Mesenchymal stem cell (in vitro differentiated cells and primary cell): ENCODE measurements at regions not wholly inside any gene's neighbourhood (a gene's known extent, or its start where the extent isn't known, plus 50 kb on each side); places are given as distances from the start of the nearest gene placed in this dataset.

Experiments
- DNase-seq: peaks from one replicate; pipeline ENCODE4 v3.0.0-alpha.2; 2013
- H2AFZ ChIP-seq: one replicate; pipeline ENCODE4 v1.6.1; 2013; ENCODE audit warnings: low read depth, mild to moderate bottlenecking, control low read depth, inconsistent platforms, low read length, moderate library complexity
- H2AK5ac ChIP-seq: 2 replicates; pipeline ENCODE4 v1.6.1; 2013; ENCODE audit warnings: low read length, moderate library complexity, mild to moderate bottlenecking, inconsistent platforms; ENCODE audit not compliant: severe bottlenecking
- H2BK120ac ChIP-seq: one replicate; pipeline ENCODE4 v1.6.1; 2013; ENCODE audit warnings: low read depth, mild to moderate bottlenecking, inconsistent platforms, low read length, moderate library complexity
- H2BK12ac ChIP-seq, 2 experiments: one replicate each; pipeline ENCODE4 v1.6.1; 2013; ENCODE audit warnings: inconsistent platforms in 2 of 2, low read length in 2 of 2, mild to moderate bottlenecking in 2 of 2, moderate library complexity in 2 of 2, control low read depth in 1 of 2
- H2BK15ac ChIP-seq: one replicate; pipeline ENCODE4 v1.6.1; 2013; ENCODE audit warnings: mild to moderate bottlenecking, low read depth, inconsistent platforms; ENCODE audit not compliant: poor library complexity, severe bottlenecking
- H2BK5ac ChIP-seq: 2 replicates; pipeline ENCODE4 v1.6.1; 2013; ENCODE audit warnings: low read depth, mild to moderate bottlenecking, low read length, control low read depth, inconsistent platforms; ENCODE audit not compliant: poor library complexity, severe bottlenecking
- H3K14ac ChIP-seq, 2 experiments: one replicate each; pipeline ENCODE4 v1.6.1; 2013; ENCODE audit warnings: inconsistent platforms in 2 of 2, low read length in 2 of 2, control low read depth in 1 of 2, mild to moderate bottlenecking in 1 of 2, moderate library complexity in 1 of 2
- H3K18ac ChIP-seq, 2 experiments: one replicate each; pipeline ENCODE4 v1.6.1; 2013; ENCODE audit warnings: inconsistent platforms in 2 of 2, low read length in 2 of 2, control low read depth in 1 of 2, low read depth in 1 of 2, mild to moderate bottlenecking in 1 of 2
- H3K23ac ChIP-seq, 2 experiments: one replicate each; pipeline ENCODE4 v1.6.1; 2013; ENCODE audit warnings: inconsistent platforms in 2 of 2, low read length in 2 of 2, mild to moderate bottlenecking in 2 of 2, moderate library complexity in 2 of 2, control low read depth in 1 of 2
- H3K27ac ChIP-seq: 2 replicates; pipeline ENCODE4 v1.5.1; 2013; ENCODE audit warnings: mild to moderate bottlenecking, moderate library complexity, low read length, control low read depth, inconsistent platforms; ENCODE audit not compliant: poor library complexity, severe bottlenecking
- H3K27me3 ChIP-seq, 2 experiments: 2 replicates each; pipeline versions ENCODE4 v1.6.1 to v1.7.0; 2013; ENCODE audit warnings: low read length in 2 of 2, mild to moderate bottlenecking in 2 of 2, moderate library complexity in 2 of 2, control low read depth in 1 of 2, inconsistent platforms in 1 of 2; ENCODE audit not compliant: control insufficient read depth in 1 of 2, insufficient read depth in 1 of 2
- H3K36me3 ChIP-seq, 2 experiments: 2 replicates each; pipeline versions ENCODE4 v1.6.1 to v1.7.0; 2013; ENCODE audit warnings: low read length in 2 of 2, control low read depth in 1 of 2, inconsistent platforms in 1 of 2, low read depth in 1 of 2, mild to moderate bottlenecking in 1 of 2; ENCODE audit not compliant: insufficient read depth in 2 of 2, control insufficient read depth in 1 of 2
- H3K4ac ChIP-seq, 2 experiments: one replicate each; pipeline ENCODE4 v1.6.1; 2013; ENCODE audit warnings: inconsistent platforms in 2 of 2, low read length in 2 of 2, mild to moderate bottlenecking in 2 of 2, moderate library complexity in 2 of 2, control low read depth in 1 of 2, low read depth in 1 of 2
- H3K4me1 ChIP-seq: 2 replicates; pipeline ENCODE4 v1.6.1; 2013; ENCODE audit warnings: low read depth, low read length, control low read depth; ENCODE audit not compliant: control insufficient read depth, insufficient read depth
- H3K4me2 ChIP-seq: 2 replicates; pipeline ENCODE4 v1.6.1; 2013; ENCODE audit warnings: low read length, mild to moderate bottlenecking, inconsistent platforms; ENCODE audit not compliant: poor library complexity, severe bottlenecking
- H3K4me3 ChIP-seq, 2 experiments: 2 replicates each; pipeline versions ENCODE4 v1.5.1 to v1.7.0; 2013; ENCODE audit warnings: low read length in 2 of 2, mild to moderate bottlenecking in 2 of 2, control low read depth in 1 of 2, low read depth in 1 of 2; ENCODE audit not compliant: insufficient read depth in 1 of 2
- H3K79me1 ChIP-seq: replicated peaks from 2 replicates; pipeline ENCODE4 v1.6.1; 2013; ENCODE audit warnings: mild to moderate bottlenecking, control low read depth, low read length, inconsistent platforms; ENCODE audit not compliant: poor library complexity, severe bottlenecking
- H3K9ac ChIP-seq: 2 replicates; pipeline ENCODE4 v1.7.0; 2013; ENCODE audit warnings: mild to moderate bottlenecking, low read length, moderate library complexity
- H3K9me3 ChIP-seq: 2 replicates; pipeline ENCODE4 v1.7.0; 2013; ENCODE audit warnings: mild to moderate bottlenecking, low read length; ENCODE audit not compliant: control insufficient read depth
- H4K8ac ChIP-seq: one replicate; pipeline ENCODE4 v1.6.1; 2013; ENCODE audit warnings: inconsistent platforms, mild to moderate bottlenecking, low read length, moderate library complexity
- H4K91ac ChIP-seq: one replicate; pipeline ENCODE4 v1.6.1; 2013; ENCODE audit warnings: mild to moderate bottlenecking, low read length, inconsistent platforms
- WGBS: methylation state at CpG from one replicate; pipeline ENCODE4 v1.1.7; 2013; ENCODE audit warnings: mixed read lengths; 5-methylcytosine and 5-hydroxymethylcytosine counted together

DNA sequence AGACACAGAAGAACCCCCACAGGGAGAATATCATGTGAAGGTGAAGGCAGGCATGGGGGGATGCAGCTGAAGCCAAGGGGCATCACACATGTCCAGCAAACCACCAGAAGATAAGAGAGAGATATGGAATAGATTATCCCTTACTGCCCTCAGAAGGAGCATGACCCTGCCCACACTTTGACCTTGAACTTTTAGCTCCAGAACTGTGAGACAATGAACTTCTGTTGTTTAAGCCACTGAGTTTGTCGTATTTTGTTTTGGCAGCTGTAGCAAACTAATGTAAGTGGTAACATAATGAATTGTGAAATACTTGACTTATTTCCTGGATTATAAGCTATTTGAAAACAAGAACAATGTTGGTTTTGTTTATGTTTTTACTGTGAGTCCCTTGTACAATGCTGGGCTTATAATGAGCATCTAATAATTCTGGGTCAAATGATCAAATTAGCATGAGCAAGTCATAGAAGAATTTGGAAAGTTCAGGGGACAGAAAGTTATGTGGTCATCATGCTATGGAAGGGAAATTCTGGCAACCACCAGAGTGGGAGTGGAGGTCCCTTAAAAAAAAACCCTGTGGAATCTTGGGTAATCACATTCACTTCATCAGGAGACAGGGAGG is 541.0 kb upstream of the KLHL29 start:
- H2AK5ac ChIP-seq = no peak overlapping the region
- H3K79me1 ChIP-seq = no peaks in the 10 kb centered on the region
- H2AFZ ChIP-seq = no peak overlapping the region
- H3K36me3 ChIP-seq = no peaks in the 10 kb centered on the region
- H3K14ac ChIP-seq = no peak overlapping the region
- no peak overlapping the region for H3K23ac ChIP-seq
- no peaks in the 10 kb centered on the region for H3K9me3 ChIP-seq
- no peaks in the 10 kb centered on the region for H3K4me1 ChIP-seq
- no peak overlapping the region for H2BK15ac ChIP-seq
- H4K91ac ChIP-seq = no peak overlapping the region
- H4K8ac ChIP-seq = no peak overlapping the region
- H2BK5ac ChIP-seq = no peak overlapping the region
- H3K4me3 ChIP-seq = no peak overlapping the region
- H3K27ac ChIP-seq = no peak overlapping the region
- no peak for DNase-seq
- WGBS = 70% methylated on average over 1 of the region's 1 CpG
- no peak overlapping the region for H3K9ac ChIP-seq
- H2BK120ac ChIP-seq = no peak overlapping the region
- H3K4me2 ChIP-seq = no peak overlapping the region
- H3K27me3 ChIP-seq = no peaks in the 10 kb centered on the region
- no peak overlapping the region for H3K18ac ChIP-seq
- no peak overlapping the region for H2BK12ac ChIP-seq
- H3K4ac ChIP-seq = no peak overlapping the region

DNA sequence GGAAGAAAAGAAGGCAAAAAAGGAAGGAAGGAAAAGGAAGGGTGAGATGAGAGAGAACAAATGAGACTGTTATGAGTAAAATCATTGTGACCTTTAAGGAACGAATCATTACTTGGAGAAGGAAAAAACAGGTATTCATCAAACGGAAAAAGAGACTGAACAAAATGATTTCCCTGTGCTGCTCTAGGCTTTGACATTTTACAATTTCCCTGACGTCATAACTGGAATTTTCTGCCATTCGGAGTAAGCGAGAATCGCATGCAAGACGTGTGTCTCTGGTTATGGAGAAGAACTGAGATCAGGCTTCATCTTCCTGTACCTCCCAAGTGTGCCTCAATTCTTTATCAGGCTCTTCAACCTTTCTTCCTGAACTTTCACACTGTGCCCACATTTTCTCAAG is 534.7 kb upstream of the KLHL29 start:
- H3K9me3 ChIP-seq = no peaks in the 10 kb centered on the region
- no peak overlapping the region for H2BK5ac ChIP-seq
- H3K23ac ChIP-seq = no peak overlapping the region
- no peak overlapping the region for H3K18ac ChIP-seq
- no peak overlapping the region for H4K8ac ChIP-seq
- no peak overlapping the region for H3K14ac ChIP-seq
- no peak overlapping the region for H3K4ac ChIP-seq
- H4K91ac ChIP-seq = no peak overlapping the region
- H3K9ac ChIP-seq = no peak overlapping the region
- no peak overlapping the region for H3K27ac ChIP-seq
- no peaks in the 10 kb centered on the region for H3K36me3 ChIP-seq
- no peaks in the 10 kb centered on the region for H3K27me3 ChIP-seq
- H3K79me1 ChIP-seq = no peaks in the 10 kb centered on the region
- no peak overlapping the region for H2AK5ac ChIP-seq
- WGBS = 82% methylated on average over 7 of the region's 7 CpGs
- no peak overlapping the region for H2BK120ac ChIP-seq
- H3K4me1 ChIP-seq = no peaks in the 10 kb centered on the region
- H2BK15ac ChIP-seq = no peak overlapping the region
- H3K4me3 ChIP-seq = no peak overlapping the region
- no peak overlapping the region for H2AFZ ChIP-seq
- no peak overlapping the region for H2BK12ac ChIP-seq
- H3K4me2 ChIP-seq = no peak overlapping the region
- DNase-seq = no peak

DNA sequence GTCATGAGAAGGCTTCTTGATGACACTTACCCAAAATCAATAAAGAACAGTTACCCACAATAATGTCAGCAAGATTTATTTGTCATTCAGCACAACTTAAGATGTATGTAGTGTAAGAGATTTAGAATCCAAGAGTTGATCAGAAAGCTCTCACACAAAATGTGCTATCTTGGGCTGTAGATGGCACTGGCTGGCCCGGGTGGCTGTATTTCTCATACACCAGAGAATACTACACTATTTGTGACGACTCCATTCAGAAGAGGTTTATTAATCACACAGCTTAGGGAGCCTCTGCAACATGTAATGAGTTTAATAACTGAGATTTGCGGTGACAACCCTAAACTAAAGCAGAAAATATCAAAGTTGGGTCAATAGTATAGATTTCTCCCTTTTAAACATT is 530.4 kb upstream of the KLHL29 start:
- H3K27ac ChIP-seq = no peak overlapping the region
- no peaks in the 10 kb centered on the region for H3K79me1 ChIP-seq
- H2BK120ac ChIP-seq = no peak overlapping the region
- H4K8ac ChIP-seq = no peak overlapping the region
- no peak overlapping the region for H2BK15ac ChIP-seq
- H3K36me3 ChIP-seq = no peaks in the 10 kb centered on the region
- no peak overlapping the region for H3K4me3 ChIP-seq
- no peak overlapping the region for H3K4me2 ChIP-seq
- H3K18ac ChIP-seq = no peak overlapping the region
- H2BK5ac ChIP-seq = no peak overlapping the region
- H2AK5ac ChIP-seq = no peak overlapping the region
- no peak overlapping the region for H3K4ac ChIP-seq
- no peaks in the 10 kb centered on the region for H3K9me3 ChIP-seq
- no CpG with 5 or more reads among the region's 3 CpGs for WGBS
- DNase-seq = no peak
- no peak overlapping the region for H2AFZ ChIP-seq
- H3K23ac ChIP-seq = no peak overlapping the region
- H3K4me1 ChIP-seq = no peaks in the 10 kb centered on the region
- H2BK12ac ChIP-seq = no peak overlapping the region
- no peak overlapping the region for H4K91ac ChIP-seq
- H3K27me3 ChIP-seq = no peaks in the 10 kb centered on the region
- H3K9ac ChIP-seq = no peak overlapping the region
- no peak overlapping the region for H3K14ac ChIP-seq

GRCh38 chr2:22855081-22855480 is 529.9 kb upstream of the KLHL29 start:
- no peak overlapping the region for H3K4me3 ChIP-seq
- no peaks in the 10 kb centered on the region for H3K27me3 ChIP-seq
- H4K8ac ChIP-seq = no peak overlapping the region
- H3K18ac ChIP-seq = no peak overlapping the region
- H2BK12ac ChIP-seq = no peak overlapping the region
- no peak overlapping the region for H2BK5ac ChIP-seq
- 79% methylated on average over 2 of the region's 3 CpGs for WGBS
- no peak overlapping the region for H2BK15ac ChIP-seq
- no peaks in the 10 kb centered on the region for H3K4me1 ChIP-seq
- H2BK120ac ChIP-seq = no peak overlapping the region
- no peaks in the 10 kb centered on the region for H3K79me1 ChIP-seq
- H4K91ac ChIP-seq = no peak overlapping the region
- DNase-seq = no peak
- H2AFZ ChIP-seq = no peak overlapping the region
- H3K9me3 ChIP-seq = no peaks in the 10 kb centered on the region
- no peak overlapping the region for H3K14ac ChIP-seq
- H3K23ac ChIP-seq = no peak overlapping the region
- no peak overlapping the region for H3K9ac ChIP-seq
- H2AK5ac ChIP-seq = no peak overlapping the region
- no peak overlapping the region for H3K4ac ChIP-seq
- no peak overlapping the region for H3K4me2 ChIP-seq
- H3K36me3 ChIP-seq = no peaks in the 10 kb centered on the region
- H3K27ac ChIP-seq = no peak overlapping the region
